ENCODE measurements at regions not wholly inside any gene's neighbourhood (a gene's known extent, or its start where the extent isn't known, plus 50 kb on each side); places are given as distances from the start of the nearest gene placed in this dataset.

DNA sequence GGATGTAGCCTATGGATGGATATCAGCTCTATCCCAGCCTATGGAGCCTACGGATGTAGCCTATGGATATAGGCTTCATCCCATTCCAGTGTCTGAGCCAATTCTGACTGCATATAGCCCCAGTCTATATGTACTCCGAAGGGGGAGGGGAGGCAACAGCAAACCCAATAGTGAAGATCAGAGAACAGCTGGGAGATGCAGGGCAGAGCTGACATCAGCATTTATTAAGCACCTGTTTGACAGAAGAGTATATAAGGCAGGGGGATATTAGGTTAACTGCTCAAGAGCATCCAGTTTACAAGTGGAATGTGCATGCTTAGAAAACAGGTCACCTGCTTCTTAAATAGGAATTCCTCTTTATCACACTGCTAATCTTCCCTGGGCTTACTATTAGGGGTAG is 85.2 kb downstream of the TNFAIP3 start:
- Histone ChIP-seq H3K9ac (ENCODE audit: low read length) (no peak overlapping the region), H3K4me3 (ENCODE audit: low read length) (no peak overlapping the region)
- TF ChIP-seq, protein P1, sequence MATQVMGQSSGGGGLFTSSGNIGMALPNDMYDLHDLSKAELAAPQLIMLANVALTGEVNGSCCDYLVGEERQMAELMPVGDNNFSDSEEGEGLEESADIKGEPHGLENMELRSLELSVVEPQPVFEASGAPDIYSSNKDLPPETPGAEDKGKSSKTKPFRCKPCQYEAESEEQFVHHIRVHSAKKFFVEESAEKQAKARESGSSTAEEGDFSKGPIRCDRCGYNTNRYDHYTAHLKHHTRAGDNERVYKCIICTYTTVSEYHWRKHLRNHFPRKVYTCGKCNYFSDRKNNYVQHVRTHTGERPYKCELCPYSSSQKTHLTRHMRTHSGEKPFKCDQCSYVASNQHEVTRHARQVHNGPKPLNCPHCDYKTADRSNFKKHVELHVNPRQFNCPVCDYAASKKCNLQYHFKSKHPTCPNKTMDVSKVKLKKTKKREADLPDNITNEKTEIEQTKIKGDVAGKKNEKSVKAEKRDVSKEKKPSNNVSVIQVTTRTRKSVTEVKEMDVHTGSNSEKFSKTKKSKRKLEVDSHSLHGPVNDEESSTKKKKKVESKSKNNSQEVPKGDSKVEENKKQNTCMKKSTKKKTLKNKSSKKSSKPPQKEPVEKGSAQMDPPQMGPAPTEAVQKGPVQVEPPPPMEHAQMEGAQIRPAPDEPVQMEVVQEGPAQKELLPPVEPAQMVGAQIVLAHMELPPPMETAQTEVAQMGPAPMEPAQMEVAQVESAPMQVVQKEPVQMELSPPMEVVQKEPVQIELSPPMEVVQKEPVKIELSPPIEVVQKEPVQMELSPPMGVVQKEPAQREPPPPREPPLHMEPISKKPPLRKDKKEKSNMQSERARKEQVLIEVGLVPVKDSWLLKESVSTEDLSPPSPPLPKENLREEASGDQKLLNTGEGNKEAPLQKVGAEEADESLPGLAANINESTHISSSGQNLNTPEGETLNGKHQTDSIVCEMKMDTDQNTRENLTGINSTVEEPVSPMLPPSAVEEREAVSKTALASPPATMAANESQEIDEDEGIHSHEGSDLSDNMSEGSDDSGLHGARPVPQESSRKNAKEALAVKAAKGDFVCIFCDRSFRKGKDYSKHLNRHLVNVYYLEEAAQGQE (IDR thresholded peaks at IDR 0.05; ENCODE audit: borderline replicate concordance), result no peak
- TF ChIP-seq RAD21 (conservative IDR thresholded peaks at IDR 0.05) (no peak), EZH2 (IDR thresholded peaks at IDR 0.05; ENCODE audit: borderline replicate concordance, insufficient read depth, low read length, poor library complexity, severe bottlenecking) (no peak), SMC3 (conservative IDR thresholded peaks at IDR 0.05; ENCODE audit: poor library complexity) (no peak)

DNA sequence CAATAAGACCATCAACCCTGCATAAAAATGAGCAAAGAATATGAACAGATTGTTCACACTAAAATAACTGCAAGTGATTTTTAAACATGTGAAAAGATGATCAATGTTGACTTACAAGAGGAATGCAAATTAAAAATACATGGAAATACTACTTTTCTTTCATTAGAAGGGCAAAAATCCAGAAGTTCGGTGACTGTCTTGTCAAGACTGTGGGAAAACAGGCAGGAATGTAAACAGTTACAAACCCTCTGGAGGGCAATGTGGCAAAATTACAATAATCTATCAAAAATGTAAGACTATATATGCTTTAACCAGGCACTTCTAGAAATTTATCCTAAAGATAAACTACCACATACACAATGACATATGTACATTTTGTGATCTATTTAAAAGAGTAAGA is 86.7 kb downstream of the TNFAIP3 start:
- Histone ChIP-seq H3K9me2 (ENCODE audit: insufficient read depth, low read length) (no peaks in the 10 kb centered on the region), H3K36me3 (ENCODE audit: insufficient read depth, low read length) (no peaks in the 10 kb centered on the region), H2AFZ (ENCODE audit: low read depth, low read length) (no peak overlapping the region), H3K79me2 (replicated peaks; ENCODE audit: insufficient read depth, low read length) (no peaks in the 10 kb centered on the region), H3F3A (ENCODE audit: insufficient read depth, low read length, poor library complexity, severe bottlenecking) (no peaks in the 10 kb centered on the region), H3K4me2 (ENCODE audit: low read length) (no peak overlapping the region), H3K9ac (ENCODE audit: low read length) (no peak overlapping the region), H3K27me3 (ENCODE audit: insufficient read depth, low read depth, low read length) (no peaks in the 10 kb centered on the region), H3K4me3 (ENCODE audit: low read length) (no peak overlapping the region), H3K9me3 (ENCODE audit: low read length) (no peaks in the 10 kb centered on the region), H4K20me1 (ENCODE audit: insufficient read depth) (no peaks in the 10 kb centered on the region), H3K27ac (ENCODE audit: low read length) (no peak overlapping the region)
- TF ChIP-seq, protein P2, sequence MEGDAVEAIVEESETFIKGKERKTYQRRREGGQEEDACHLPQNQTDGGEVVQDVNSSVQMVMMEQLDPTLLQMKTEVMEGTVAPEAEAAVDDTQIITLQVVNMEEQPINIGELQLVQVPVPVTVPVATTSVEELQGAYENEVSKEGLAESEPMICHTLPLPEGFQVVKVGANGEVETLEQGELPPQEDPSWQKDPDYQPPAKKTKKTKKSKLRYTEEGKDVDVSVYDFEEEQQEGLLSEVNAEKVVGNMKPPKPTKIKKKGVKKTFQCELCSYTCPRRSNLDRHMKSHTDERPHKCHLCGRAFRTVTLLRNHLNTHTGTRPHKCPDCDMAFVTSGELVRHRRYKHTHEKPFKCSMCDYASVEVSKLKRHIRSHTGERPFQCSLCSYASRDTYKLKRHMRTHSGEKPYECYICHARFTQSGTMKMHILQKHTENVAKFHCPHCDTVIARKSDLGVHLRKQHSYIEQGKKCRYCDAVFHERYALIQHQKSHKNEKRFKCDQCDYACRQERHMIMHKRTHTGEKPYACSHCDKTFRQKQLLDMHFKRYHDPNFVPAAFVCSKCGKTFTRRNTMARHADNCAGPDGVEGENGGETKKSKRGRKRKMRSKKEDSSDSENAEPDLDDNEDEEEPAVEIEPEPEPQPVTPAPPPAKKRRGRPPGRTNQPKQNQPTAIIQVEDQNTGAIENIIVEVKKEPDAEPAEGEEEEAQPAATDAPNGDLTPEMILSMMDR (IDR thresholded peaks at IDR 0.05; ENCODE audit: poor library complexity, severe bottlenecking), result no peak
- TF ChIP-seq TAF1 (IDR thresholded peaks at IDR 0.05; ENCODE audit: low read depth) (no peak), SMC3 (conservative IDR thresholded peaks at IDR 0.05; ENCODE audit: poor library complexity) (no peak), POLR2AphosphoS5 (IDR thresholded peaks at IDR 0.05) (no peak), RAD21 (conservative IDR thresholded peaks at IDR 0.05) (no peak), MXI1 (conservative IDR thresholded peaks at IDR 0.05; ENCODE audit: poor library complexity, severe bottlenecking) (no peak), EP300 (conservative IDR thresholded peaks at IDR 0.05; ENCODE audit: poor library complexity, severe bottlenecking) (no peak), EZH2 (IDR thresholded peaks at IDR 0.05; ENCODE audit: borderline replicate concordance, insufficient read depth, low read length, poor library complexity, severe bottlenecking) (no peak)
- TF ChIP-seq, protein P1 (IDR thresholded peaks at IDR 0.05; ENCODE audit: borderline replicate concordance), result no peak

More for the DNA sequence above, 85.2 kb downstream of the TNFAIP3 start:
- H3K4me2 ChIP-seq (ENCODE audit: low read length), result no peak overlapping the region
- H3K27ac ChIP-seq (ENCODE audit: low read length), result no peak overlapping the region
- no peaks in the 10 kb centered on the region for H4K20me1 ChIP-seq (ENCODE audit: insufficient read depth)
- no peaks in the 10 kb centered on the region for H3K9me2 ChIP-seq (ENCODE audit: insufficient read depth, low read length)
- no peaks in the 10 kb centered on the region for H3K9me3 ChIP-seq (ENCODE audit: low read length)
- H3F3A ChIP-seq (ENCODE audit: insufficient read depth, low read length, poor library complexity, severe bottlenecking), result no peaks in the 10 kb centered on the region
- no peak overlapping the region for H2AFZ ChIP-seq (ENCODE audit: low read depth, low read length)
- H3K79me2 ChIP-seq (replicated peaks; ENCODE audit: insufficient read depth, low read length), result no peaks in the 10 kb centered on the region
- no peaks in the 10 kb centered on the region for H3K36me3 ChIP-seq (ENCODE audit: insufficient read depth, low read length)
- H3K27me3 ChIP-seq (ENCODE audit: insufficient read depth, low read depth, low read length), result no peaks in the 10 kb centered on the region

All from neural cell (in vitro differentiated cells).